Smooth muscle cell (in vitro differentiated cells): ENCODE measurements at regions not wholly inside any gene's neighbourhood (a gene's known extent, or its start where the extent isn't known, plus 50 kb on each side); places are given as distances from the start of the nearest gene placed in this dataset.

Source experiments
- DNase-seq: peaks from one replicate; lab custom pipeline; 2025; ENCODE audit not compliant: unreplicated experiment; lab: John Stamatoyannopoulos, UW
- H2AFZ ChIP-seq: fragments of 200-600 bp; sonication (generic); 2 replicates; pipeline ENCODE4 v1.6.0; 2016; ENCODE audit warnings: antibody characterized with exemption, low read depth, mild to moderate bottlenecking
- H3F3A ChIP-seq: fragments of 200-600 bp; sonication (generic); 2 replicates; pipeline ENCODE4 v1.6.0; 2017; ENCODE audit warnings: antibody characterized with exemption, low read depth
- H3K27ac ChIP-seq: fragments of 200-600 bp; sonication (generic); 2 replicates; pipeline ENCODE4 v1.5.1; 2016; ENCODE audit warnings: low read depth, mild to moderate bottlenecking
- H3K27me3 ChIP-seq: fragments of 200-600 bp; sonication (generic); 2 replicates; pipeline ENCODE4 v1.6.1; 2016; ENCODE audit warnings: low read depth, mild to moderate bottlenecking
- H3K36me3 ChIP-seq: fragments of 200-600 bp; sonication (generic); 2 replicates; pipeline ENCODE4 v1.5.1; 2016; ENCODE audit warnings: low read depth
- H3K4me1 ChIP-seq: fragments of 200-600 bp; sonication (generic); 2 replicates; pipeline ENCODE4 v1.5.1; 2016; ENCODE audit warnings: low read depth
- H3K4me2 ChIP-seq: fragments of 200-600 bp; sonication (generic); 2 replicates; pipeline ENCODE4 v1.6.0; 2016; ENCODE audit warnings: mild to moderate bottlenecking
- H3K4me3 ChIP-seq: fragments of 200-600 bp; sonication (generic); 2 replicates; pipeline ENCODE4 v1.5.1; 2016; ENCODE audit warnings: mild to moderate bottlenecking
- H3K79me2 ChIP-seq: fragments of 200-600 bp; sonication (generic); 2 replicates; pipeline ENCODE4 v1.6.0; 2016; ENCODE audit warnings: low read depth, mild to moderate bottlenecking
- H3K9ac ChIP-seq: fragments of 200-600 bp; sonication (generic); 2 replicates; pipeline ENCODE4 v1.6.0; 2016; ENCODE audit warnings: low read depth
- H3K9me3 ChIP-seq: fragments of 200-600 bp; sonication (generic); replicated peaks from 2 replicates; pipeline ENCODE4 v1.5.1; 2016; ENCODE audit warnings: low read depth
- H4K20me1 ChIP-seq: fragments of 200-600 bp; sonication (generic); 2 replicates; pipeline ENCODE4 v1.6.0; 2016; ENCODE audit warnings: low read depth
- WGBS: methylation state at CpG from one replicate; pipeline ENCODE4 v1.1.7; 2016; ENCODE audit warnings: low lambda C conversion rate; 5-methylcytosine and 5-hydroxymethylcytosine counted together
- TF ChIP-seq, protein P1 (sequence below): fragments of 200-600 bp; sonication (generic); IDR thresholded peaks from 2 replicates; pipeline ENCODE4 v1.5.1; 2017; ENCODE audit warnings: borderline replicate concordance, mild to moderate bottlenecking, antibody characterized with exemption; ENCODE audit not compliant: insufficient read depth, poor library complexity, severe bottlenecking

DNA sequence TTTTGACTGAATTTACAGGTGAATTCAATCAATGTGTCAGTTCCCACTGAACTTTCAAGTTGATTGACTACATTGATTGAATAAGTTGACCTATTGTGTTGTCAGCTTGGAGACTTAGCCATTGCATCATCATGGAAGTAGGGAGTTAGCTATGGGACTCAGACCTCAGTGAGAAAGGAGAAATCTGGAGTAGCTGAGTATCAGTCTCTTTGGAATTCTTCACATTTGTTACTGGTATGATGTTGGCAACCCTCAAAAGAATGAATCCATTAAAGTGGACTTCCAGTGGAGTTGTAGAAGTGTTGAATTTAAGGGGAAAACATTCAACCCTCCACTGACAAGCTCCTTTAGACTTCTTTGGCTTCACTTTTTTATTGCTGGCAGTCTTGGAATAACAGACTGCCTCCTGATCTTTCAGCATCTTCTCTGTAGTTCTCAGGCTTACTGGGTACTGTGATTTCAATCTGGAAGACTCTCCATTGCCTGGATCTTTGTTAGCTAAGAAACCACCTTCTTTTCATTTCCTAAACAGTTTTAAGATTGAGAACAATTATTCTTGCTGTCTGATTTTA lies 160.3 kb upstream of the NRP1 start:
- Histone ChIP-seq H3K79me2 (no peaks in the 10 kb centered on the region), H3K27ac (no peak overlapping the region), H2AFZ (peak overlapping the region; percentile 64)

DNA sequence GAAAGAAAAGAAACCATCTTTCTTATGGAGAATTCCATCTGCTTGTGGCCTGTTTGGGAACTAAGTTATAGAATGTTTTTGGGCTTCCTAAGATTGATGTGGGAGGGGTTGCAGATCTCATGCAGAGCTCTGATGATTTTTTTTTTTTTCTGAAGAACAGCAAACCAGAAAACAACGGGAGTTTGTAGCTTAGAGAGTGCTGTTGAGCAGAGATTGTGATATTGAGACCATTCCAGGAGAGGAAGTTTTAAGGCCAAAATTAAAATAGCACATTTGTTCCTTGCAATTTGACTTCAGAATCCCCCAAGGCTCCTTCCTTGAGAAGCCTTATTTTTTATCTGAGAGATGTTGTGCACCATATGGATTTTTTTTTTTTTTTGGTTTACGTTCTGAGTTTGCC lies 159.5 kb upstream of the NRP1 start:
- no peaks in the 10 kb centered on the region for H3K4me1 ChIP-seq
- no peak overlapping the region for H3K27ac ChIP-seq
- H2AFZ ChIP-seq: no peak overlapping the region
- TF ChIP-seq, protein P1, sequence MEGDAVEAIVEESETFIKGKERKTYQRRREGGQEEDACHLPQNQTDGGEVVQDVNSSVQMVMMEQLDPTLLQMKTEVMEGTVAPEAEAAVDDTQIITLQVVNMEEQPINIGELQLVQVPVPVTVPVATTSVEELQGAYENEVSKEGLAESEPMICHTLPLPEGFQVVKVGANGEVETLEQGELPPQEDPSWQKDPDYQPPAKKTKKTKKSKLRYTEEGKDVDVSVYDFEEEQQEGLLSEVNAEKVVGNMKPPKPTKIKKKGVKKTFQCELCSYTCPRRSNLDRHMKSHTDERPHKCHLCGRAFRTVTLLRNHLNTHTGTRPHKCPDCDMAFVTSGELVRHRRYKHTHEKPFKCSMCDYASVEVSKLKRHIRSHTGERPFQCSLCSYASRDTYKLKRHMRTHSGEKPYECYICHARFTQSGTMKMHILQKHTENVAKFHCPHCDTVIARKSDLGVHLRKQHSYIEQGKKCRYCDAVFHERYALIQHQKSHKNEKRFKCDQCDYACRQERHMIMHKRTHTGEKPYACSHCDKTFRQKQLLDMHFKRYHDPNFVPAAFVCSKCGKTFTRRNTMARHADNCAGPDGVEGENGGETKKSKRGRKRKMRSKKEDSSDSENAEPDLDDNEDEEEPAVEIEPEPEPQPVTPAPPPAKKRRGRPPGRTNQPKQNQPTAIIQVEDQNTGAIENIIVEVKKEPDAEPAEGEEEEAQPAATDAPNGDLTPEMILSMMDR: no peak
- no peaks in the 10 kb centered on the region for H3K27me3 ChIP-seq
- no peaks in the 10 kb centered on the region for H3F3A ChIP-seq
- H3K79me2 ChIP-seq: no peaks in the 10 kb centered on the region
- H3K36me3 ChIP-seq: no peaks in the 10 kb centered on the region
- WGBS: 88% methylated on average over 2 of the region's 2 CpGs
- H3K9ac ChIP-seq: no peak overlapping the region
- no peak for DNase-seq
- no peak overlapping the region for H3K4me2 ChIP-seq
- H3K4me3 ChIP-seq: no peak overlapping the region
- no peaks in the 10 kb centered on the region for H4K20me1 ChIP-seq
- H3K9me3 ChIP-seq: no peaks in the 10 kb centered on the region

More for the DNA sequence above, 160.3 kb upstream of the NRP1 start:
- TF ChIP-seq, protein P1: no peak
- no peak overlapping the region for H3K4me2 ChIP-seq
- no peaks in the 10 kb centered on the region for H4K20me1 ChIP-seq
- DNase-seq: no peak
- H3K4me3 ChIP-seq: no peak overlapping the region
- no peaks in the 10 kb centered on the region for H3K9me3 ChIP-seq
- no peak overlapping the region for H3K9ac ChIP-seq
- no peaks in the 10 kb centered on the region for H3K36me3 ChIP-seq
- no peaks in the 10 kb centered on the region for H3K27me3 ChIP-seq
- no peaks in the 10 kb centered on the region for H3K4me1 ChIP-seq
- no peaks in the 10 kb centered on the region for H3F3A ChIP-seq

DNA sequence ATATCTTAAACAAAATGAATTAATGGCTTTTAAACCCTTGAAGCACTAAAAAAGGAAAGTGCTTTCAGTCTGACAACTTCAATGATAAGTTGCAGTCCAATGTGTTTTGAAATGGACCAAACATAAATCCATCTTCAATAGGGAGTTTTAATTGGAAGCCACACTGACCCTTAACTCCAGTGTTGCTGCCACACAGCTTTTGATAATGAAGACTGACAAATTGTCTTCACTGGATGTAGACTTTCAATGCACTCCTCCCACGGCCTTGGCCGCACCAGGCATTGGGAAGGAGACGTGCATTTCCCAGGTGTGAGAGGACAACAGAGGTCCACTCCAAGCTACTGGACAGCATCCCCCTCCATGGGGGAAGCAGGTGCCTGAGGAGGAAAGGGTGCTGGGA lies 159.0 kb upstream of the NRP1 start:
- Histone ChIP-seq H3K27me3 (no peaks in the 10 kb centered on the region), H3K9me3 (no peaks in the 10 kb centered on the region), H3F3A (no peaks in the 10 kb centered on the region), H4K20me1 (no peaks in the 10 kb centered on the region), H3K36me3 (no peaks in the 10 kb centered on the region), H3K4me1 (no peaks in the 10 kb centered on the region), H2AFZ (no peak overlapping the region), H3K4me3 (no peak overlapping the region), H3K79me2 (no peaks in the 10 kb centered on the region), H3K9ac (no peak overlapping the region), H3K27ac (no peak overlapping the region), H3K4me2 (no peak overlapping the region)
- WGBS: 89% methylated on average over 3 of the region's 3 CpGs
- DNase-seq: no peak
- TF ChIP-seq, protein P1: no peak

DNA sequence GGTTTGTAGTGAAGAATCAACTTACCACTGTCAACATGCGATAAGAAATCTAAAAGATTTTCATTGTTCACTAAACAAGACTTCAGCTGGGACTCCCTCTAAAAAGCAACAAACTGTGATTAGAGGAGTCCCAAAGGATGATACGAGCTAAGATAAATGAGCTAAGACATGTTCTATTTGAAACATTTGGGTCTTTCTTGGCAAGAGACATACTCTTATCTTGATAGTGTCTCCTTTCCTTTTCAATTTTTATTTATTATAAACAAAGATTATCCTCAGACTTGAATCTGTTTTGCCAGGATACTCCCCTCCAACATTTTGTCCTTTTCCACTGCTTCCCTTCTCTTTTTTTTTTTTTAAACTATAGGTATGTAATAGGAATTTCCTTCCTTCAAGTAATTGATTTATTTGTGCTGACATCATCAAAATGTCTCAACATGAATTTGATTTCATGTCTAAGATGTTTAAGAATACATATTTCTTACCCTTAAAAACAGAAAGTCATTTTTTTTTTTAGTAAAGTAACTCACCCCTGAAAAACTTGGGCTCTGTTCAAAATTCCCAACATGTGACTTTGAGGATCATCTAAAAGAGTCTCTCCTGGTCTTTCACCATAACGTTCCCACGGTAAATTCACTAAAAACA lies 158.4 kb upstream of the NRP1 start:
- Histone ChIP-seq H3K4me3 (no peak overlapping the region), H3K4me2 (no peak overlapping the region), H3K27ac (no peak overlapping the region), H3K9ac (no peak overlapping the region), H3F3A (no peaks in the 10 kb centered on the region), H4K20me1 (no peaks in the 10 kb centered on the region), H3K4me1 (no peaks in the 10 kb centered on the region), H3K27me3 (no peaks in the 10 kb centered on the region), H3K79me2 (no peaks in the 10 kb centered on the region), H3K9me3 (no peaks in the 10 kb centered on the region), H3K36me3 (no peaks in the 10 kb centered on the region), H2AFZ (no peak overlapping the region)
- TF ChIP-seq, protein P1: no peak
- DNase-seq: no peak
- 92% methylated on average over 4 of the region's 4 CpGs for WGBS
